Activated CD8-positive, alpha-beta memory T cell treated with anti-CD3 and anti-CD28 coated beads for 36 hours (primary cell): ENCODE measurements at regions not wholly inside any gene's neighbourhood (a gene's known extent, or its start where the extent isn't known, plus 50 kb on each side); places are given as distances from the start of the nearest gene placed in this dataset.

Experiments used
- CTCF ChIA-PET: fragments of 350-600 bp; sonication (Branson Sonifier 250); formaldehyde crosslinking; loops from one replicate; lab custom pipeline; 2021; ENCODE audit warnings: antibody characterized with exemption; lab: Charles Lee
- POLR2A ChIA-PET: fragments of 350-600 bp; sonication (Branson Sonifier 250); formaldehyde crosslinking; loops from one replicate; lab custom pipeline; 2021; ENCODE audit warnings: antibody characterized with exemption; lab: Charles Lee

- CTCF ChIA-PET = no interaction called here
- POLR2A ChIA-PET = no interaction called here
These were observed 443.3 kb upstream of the ATP11B start for GRCh38 chr3:182349951-182350517.

DNA sequence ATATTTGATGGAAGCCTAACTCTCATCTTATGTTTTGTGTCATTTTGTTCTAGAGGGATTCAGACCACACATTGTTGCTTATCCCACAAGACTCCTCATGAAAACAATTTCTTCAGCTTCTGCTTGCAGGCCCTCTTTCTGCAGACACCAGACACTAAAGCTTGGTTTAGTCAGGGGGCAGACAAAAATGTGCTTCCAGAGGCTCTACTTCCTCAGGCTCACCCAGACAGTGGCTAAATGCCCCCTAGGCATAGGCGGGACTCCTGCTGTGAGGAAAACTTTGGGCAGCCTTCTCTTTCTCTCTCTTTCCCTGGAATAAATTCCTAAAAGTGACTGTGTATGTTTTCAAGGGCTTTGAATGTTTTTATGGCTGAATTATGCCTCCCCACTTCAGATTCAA is 435.4 kb upstream of the ATP11B start:
- ChIA-PET CTCF (no interaction called here), POLR2A (no interaction called here)

GRCh38 chr3:182364323-182364722 is 429.0 kb upstream of the ATP11B start:
- ChIA-PET POLR2A (no interaction called here), CTCF (no interaction called here)

DNA sequence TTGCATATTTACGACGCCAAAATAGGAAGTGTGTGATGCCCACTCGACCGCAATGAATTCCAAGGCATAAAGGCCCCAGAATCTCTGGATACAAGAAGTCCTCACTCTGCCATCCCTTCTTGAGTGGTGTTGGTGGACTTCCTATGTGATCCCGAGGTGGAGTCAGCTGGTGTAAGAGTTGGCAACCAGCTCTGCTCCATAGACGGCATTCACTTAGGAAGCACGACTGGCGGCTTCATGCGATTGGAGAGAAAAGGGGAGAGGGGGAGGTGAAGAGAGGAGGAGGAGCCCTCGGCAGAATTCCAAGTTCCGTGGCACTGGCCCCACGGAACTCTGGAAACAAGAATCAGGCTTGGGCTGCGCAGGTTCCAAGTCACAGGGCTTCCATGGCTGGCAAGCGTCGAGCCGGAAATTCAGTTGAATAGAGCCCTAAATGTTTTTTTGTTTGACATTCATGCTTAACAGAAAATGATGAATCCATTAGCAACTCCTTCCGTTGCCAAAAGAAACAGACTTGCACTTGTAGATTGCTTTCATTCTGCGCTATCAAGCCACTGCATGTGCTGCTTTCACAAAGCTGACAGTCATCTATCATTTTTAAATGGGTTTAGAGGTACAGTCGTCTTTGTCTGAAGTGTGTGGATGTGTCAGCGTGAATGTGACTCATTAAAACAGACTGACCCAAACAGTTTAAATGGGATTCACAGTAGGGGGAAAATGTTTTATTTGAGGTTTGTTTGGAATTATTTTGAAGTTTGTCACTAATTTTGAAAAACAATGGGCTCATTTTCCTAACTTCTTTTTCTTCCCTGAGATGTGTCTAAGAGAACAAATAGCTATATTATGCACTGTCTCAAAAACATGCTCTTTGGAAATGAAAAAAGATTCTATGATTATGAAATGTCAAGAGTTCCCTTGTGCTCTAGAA is 428.3 kb upstream of the ATP11B start:
- CTCF ChIA-PET = no interaction called here
- POLR2A ChIA-PET = no interaction called here

GRCh38 chr3:182366746-182367145 is 426.6 kb upstream of the ATP11B start:
- ChIA-PET POLR2A (no interaction called here), CTCF (no interaction called here)

DNA sequence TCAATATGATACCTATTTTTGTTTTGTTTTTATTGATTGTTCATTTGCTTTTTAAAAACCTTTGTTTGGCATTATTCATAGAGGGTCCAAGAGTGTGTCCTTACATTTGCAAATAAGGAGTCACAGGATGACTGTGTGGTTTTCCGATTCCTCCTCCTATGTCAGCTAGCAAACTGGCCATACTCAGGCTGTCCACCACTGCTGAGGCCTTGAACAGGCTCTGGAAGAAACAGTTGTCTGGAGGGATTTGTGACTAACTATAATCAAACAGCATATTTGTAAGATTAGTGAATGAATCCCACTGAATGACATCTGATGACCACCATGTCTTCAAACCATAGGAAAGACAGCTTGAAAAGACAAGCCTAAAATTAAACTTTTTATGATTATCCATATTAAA is 423.4 kb upstream of the ATP11B start:
- ChIA-PET CTCF (no interaction called here), POLR2A (no interaction called here)

DNA sequence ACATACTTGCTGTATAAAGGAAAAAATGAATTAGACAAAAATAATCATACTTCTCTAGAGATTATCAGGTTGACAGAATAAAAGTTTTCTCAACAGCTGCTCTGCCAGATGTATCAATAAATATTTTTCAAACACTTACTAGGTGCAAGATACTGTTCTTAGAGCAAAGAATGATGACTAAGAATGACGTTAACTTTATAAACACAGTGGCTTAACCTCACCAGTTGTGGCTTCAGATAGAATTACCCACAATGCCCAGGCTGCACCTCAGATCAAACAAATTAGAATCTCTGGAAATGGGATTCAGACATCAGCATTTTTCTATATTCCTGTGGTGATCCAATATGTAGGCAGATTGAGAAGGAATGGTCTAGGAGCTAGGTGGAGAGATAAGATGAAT is 422.4 kb upstream of the ATP11B start:
- CTCF ChIA-PET = no interaction called here

GRCh38 chr3:182375916-182376315 is 417.4 kb upstream of the ATP11B start:
- ChIA-PET CTCF (no interaction called here), POLR2A (no interaction called here)

More for the DNA sequence above, 422.4 kb upstream of the ATP11B start:
- POLR2A ChIA-PET = no interaction called here

GRCh38 chr3:182382112-182382857 is 411.0 kb upstream of the ATP11B start:
- CTCF ChIA-PET = no interaction called here
- POLR2A ChIA-PET = no interaction called here

DNA sequence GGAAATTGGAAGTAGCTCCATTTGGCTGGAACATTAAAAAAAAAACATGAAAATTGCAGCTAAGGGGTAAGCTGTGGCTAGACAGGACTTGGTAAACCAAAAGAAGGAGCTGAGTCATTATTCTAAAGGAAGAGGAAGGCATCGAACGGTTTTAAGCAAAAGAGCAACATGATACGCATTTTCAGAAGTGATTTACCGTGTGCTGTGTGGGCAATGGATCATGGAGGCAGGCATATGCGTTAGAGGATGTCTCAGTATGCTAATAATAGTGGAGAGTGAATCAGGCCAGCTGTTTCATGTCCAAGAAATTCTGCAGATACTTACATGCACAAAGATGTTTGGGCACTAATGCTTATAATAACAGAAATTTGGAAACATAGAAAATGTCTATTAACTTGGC is 409.1 kb upstream of the ATP11B start:
- CTCF ChIA-PET = no interaction called here
- POLR2A ChIA-PET = no interaction called here

- CTCF ChIA-PET = no interaction called here
- POLR2A ChIA-PET = no interaction called here
These were observed 407.9 kb upstream of the ATP11B start for GRCh38 chr3:182385356-182385755.

- ChIA-PET POLR2A (no interaction called here), CTCF (no interaction called here)
These were observed 404.8 kb upstream of the ATP11B start for GRCh38 chr3:182388506-182388905.

DNA sequence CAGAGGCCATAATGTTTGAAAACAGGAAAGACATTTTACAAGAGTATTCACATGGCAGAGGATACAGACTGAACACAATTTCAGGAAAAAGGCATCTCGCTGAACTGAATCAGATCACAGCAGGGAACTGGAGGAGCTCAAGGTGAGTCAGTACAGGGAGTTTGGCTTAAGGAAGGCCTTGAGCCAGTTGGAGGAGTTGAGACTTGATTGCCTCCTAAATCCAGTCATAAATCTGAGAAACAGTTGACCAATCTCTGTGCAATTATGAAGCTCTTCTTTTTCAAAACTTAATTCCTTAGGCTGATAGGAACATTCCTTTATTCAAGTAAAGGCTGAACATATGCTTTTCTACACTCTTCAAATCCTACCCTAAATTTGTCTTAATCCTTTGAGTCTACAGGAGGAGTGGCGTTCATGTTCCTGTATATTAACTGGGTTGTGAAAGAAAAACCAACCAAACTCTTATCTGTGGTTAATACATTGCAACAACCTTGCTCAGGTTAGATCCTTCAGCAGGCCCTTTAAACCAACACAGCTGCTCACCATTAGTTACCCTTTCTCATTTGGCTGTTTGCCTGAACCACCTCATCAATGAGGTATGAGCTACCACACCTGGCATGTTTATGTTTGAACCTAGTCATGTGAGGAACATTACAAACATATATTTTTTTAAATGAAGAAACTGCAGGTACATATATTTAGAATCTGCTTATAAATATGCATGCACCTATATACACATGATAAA is 404.1 kb upstream of the ATP11B start:
- ChIA-PET POLR2A (no interaction called here), CTCF (no interaction called here)

- ChIA-PET CTCF (no interaction called here), POLR2A (no interaction called here)
These were observed 402.9 kb upstream of the ATP11B start for GRCh38 chr3:182390421-182390820.

- ChIA-PET CTCF (no interaction called here), POLR2A (no interaction called here)
These were observed 400.9 kb upstream of the ATP11B start for GRCh38 chr3:182392182-182392937.

DNA sequence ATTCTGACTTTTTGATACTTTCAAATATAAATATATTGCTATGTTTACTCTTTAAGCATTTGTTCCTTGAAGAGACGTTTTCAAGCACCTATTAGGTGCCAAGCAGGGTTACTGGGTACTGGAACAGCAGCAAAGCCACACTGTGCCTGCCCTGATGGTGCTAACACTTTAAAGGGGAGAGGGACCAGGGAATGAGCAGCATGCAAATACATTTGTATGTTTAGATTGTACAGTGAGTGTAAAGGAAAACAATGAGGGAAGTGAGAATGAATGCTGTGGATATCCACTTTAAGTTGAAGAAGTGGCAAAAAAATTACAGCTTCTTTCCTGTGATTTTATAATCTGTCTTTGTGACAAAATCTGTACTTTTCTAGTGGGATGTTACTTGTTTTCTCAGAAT is 400.2 kb upstream of the ATP11B start:
- POLR2A ChIA-PET = no interaction called here
- CTCF ChIA-PET = no interaction called here

- CTCF ChIA-PET = no interaction called here
- POLR2A ChIA-PET = no interaction called here
These were observed 399.4 kb upstream of the ATP11B start for GRCh38 chr3:182393830-182394367.

GRCh38 chr3:182397164-182397563 is 396.1 kb upstream of the ATP11B start:
- ChIA-PET CTCF (no interaction called here), POLR2A (no interaction called here)
